Activated naive CD8-positive, alpha-beta T cell treated with anti-CD3 and anti-CD28 coated beads, Interleukin-2, amount 50 U/mL, for 16 hours (primary cell): ENCODE measurements at regions not wholly inside any gene's neighbourhood (a gene's known extent, or its start where the extent isn't known, plus 50 kb on each side); places are given as distances from the start of the nearest gene placed in this dataset.

ENCODE experiments used
- DNase-seq: peaks from one replicate; pipeline ENCODE4 v3.0.0-alpha.2; 2020; ENCODE audit warnings: low read depth, low spot score

DNA sequence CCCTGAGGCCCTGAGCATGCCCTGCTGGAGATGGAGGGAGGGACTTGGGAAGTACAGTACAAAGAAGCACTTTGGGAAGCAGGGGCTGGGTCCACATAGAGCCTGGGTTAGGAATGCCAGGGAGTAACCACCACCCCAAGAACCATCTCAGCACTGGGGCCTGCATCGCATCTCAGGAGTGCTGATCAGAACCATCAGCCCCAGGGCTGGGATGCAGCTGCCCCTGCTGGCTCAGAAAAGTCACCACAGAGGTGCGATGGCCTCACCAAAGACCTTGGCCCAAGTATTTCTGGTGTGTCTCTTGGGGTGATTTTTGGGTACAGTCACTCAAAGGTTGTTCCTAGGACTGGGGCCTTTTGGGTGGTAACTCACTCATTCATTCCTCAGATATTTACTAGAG lies 236.8 kb upstream of the MVB12B start:
- DNase-seq, result no peak

DNA sequence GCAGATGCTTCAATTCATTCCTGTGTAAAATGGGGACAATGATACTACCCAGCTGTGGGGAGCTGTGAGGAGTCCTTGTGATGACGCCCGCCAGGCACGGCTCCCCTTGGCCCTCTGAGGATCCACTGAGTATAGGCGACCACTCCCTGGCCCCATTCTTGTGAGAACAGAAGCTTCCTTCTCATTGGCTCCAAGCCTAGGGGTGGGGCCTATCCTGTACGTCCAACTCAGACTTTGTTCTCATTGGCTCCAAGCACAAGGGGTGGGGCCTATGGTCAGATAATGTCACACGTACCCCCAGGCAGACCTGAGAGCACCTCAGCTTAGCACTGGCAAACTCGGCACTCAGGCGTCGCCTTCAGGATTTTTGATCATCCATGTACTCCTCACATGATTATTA lies 232.9 kb upstream of the MVB12B start:
- DNase-seq, result no peak

DNA sequence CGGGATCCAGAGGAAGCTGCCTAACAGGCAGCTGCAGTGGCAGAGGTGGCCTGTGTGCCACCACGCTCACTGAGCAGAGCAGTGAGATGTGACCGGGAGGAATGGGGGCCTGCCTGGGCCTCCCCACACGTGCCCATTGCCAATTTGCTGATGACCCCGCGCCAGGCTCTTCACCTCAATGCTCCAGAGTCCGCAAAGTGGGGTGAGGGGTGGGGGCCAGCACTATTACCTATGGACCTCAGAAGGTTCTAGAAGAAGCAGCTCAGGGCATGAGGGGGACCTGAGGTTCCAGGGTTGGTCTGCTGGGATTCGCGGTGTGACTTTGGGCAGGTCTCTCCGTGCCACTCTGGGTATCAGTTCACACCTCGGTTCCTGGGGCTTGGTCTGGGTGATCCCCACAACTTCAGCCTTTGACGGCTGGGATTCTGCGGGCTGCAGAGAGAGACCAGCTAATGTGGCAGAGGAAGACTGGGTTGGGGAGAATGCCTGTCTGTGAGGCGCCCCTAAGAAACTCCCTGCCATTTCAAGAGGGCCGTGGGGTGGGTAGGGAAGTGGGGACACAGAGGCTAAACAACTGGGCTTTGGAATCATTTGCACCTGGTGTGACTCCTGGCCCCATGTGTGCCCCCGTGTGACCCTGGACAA lies 231.0 kb upstream of the MVB12B start:
- no peak for DNase-seq

DNA sequence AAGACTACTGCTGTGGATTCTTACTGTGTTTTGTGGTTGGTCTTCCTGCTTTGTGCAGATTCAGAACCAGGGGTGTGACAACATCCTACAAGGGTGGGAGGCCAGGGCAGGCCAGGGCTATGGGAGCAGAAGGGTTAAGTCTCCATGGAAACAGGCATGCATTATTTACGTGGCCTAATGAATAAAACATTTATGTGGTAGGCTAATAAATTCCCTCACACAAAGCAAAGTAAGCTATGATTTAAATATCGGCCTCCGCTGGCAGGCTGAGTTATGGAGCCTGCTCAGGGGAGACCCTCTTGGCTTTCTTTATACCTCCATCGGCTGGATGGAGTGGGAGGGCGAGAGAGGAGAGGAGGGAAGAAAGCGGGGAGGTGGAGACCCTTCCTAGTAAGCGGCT lies 230.3 kb upstream of the MVB12B start:
- DNase-seq, result no peak

DNA sequence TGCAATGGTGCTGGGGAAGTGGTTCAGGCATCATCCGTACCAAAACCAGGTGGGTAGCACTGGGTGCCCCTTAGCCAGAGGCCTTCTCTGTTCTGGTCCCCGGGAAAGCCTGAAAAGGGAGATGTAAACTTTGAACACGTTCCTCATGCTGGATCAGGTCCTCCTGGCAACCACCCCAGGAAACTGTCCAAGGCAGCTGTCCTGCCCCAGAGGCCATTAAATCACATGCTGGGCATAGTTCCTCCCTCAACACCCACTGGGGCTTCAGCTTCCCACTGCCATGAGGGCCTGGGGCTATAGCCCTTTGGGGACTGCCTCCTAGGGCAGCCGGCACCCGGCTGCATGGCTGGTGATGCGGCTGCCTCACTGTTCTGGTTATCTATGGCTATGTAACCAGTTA lies 228.9 kb upstream of the MVB12B start:
- no peak for DNase-seq

DNA sequence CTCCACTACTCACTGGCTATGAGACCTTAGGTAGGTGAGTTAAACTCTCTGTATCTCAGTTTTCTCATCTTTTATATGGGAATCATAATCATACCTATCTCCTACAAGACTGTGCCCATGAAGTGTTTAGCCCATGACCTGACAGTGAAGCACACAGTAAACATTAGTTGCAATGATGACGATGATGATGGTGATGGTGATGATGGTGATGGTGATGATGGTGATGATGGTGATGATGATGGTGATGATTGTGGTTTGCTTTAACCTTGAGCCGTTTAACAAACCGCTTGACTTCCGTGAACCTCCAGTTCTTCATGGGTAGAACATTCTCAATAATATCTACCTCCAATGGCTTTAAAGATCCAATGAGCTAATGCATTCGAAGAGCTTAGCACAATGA lies 220.2 kb upstream of the MVB12B start:
- DNase-seq, result no peak

DNA sequence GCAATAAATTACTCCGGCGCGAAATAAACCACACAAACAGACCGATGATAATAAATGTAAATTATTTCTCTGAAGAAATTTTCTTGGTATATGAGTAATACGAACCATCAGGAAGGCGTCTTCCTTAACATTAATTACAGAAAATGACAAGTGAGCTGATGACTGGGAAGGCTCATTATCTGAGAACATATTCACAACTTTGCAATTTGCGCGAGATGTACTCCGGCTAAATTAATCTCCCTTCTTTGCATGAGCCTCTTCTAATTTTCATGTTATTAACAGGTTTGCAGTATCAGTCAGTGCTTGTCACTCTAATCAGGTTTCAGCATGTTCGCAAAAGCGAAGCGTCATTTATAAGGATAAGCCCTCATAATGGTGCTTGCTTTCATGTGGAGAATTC lies 218.9 kb upstream of the MVB12B start:
- no peak for DNase-seq

DNA sequence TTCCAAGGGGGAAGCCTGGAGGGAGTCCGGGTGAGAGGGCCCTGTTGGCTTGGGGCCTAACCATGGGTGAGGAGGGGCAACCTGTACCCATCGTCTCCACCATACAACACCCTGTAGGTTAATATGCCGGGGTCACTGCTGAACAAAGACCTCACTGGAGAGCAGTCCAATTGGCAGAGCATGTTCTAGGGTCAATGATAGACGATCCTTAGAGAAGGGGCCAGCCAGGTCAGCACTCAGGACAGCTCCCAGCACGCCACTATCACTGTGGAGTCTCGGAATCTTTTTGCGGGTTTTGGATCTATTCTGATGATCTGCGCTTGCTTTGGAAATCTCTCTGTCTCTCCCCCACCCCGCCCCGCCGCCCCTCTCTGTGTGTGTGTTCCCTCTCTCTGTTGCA lies 218.4 kb upstream of the MVB12B start:
- DNase-seq, result no peak

DNA sequence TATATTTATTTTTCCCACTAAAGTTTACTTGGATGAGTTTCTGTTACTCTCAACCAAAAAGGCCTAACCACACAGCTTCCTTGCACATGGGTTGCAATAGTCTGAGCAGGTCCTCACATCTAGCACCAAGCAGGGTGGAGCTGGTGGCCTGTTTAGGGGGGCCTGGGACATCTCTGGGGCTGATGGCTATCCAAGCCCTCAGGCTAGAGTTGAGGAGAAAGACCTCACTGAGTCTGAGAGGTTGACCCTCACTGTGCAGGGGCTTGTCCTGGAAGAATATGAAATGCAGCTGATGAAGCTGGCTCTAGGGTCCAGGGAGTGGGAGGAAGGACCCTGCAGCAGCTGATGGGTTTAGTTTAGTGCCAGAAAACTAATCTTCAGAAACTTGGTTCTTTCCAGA lies 217.1 kb upstream of the MVB12B start:
- no peak for DNase-seq

DNA sequence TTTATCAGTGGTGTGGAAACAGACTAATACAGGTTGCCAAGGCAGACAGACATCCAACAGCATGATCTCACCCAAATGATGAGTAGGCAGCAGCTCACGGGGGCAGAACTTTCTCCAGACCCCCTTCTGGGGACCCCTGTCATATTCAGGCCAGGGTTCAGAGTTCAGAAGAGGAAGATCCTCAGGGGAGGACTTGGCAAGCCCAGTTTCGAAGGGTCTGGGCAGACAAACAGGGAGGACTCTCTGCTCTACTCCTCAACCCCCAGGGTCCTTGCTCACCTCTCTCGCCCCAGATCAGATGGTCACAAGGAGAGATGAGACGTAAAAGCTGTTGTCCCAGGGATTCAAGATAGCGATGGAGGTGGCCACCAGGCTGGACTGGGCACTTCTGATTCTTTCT lies 215.1 kb upstream of the MVB12B start:
- no peak for DNase-seq

DNA sequence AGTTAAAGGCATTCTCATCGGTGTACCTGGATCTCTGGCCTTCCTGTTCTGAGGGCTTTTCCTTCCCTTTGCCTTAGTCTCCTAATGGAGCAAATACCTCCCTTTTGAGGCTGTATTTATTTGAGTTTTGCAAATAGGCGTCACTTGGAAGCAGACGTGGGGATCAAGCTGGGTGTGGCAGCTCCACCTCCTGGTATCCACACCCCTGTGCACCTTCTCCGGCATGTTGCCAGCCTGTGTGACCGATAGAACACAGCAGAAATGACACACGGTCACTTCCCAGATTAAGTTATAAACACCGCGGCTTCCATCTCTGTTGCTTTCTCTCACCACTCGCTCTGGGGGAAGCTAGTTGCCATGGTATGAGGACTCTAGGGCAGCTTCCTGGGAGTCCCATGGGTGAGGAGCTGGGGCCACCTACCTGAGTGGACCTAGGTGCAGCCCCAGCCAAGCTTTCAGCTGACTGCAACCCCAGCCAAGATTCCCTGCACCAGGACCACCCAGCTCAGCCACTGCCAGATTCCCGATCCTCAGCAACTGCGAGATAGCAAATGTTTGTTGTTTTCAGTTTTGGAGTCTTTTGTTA lies 214.4 kb upstream of the MVB12B start:
- DNase-seq, result no peak

DNA sequence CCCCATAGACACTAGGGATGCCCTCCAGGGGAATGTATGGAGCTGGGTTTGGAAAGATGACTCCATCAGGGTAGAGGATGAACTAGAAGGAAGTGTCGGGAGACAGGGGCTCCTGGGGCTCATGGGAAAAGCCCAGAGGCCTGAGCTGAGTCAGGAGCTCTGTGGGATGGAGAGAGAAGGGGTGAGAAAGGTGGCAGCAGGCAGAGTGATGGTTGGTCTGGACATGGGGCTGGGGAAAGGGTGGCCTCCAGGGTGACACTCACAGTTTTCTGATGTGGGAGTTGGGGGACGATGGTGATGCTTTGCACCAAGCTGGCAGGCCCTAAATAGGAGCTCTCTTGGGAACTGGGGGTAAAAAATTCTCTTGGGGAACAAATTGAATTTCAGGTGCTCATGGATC lies 213.5 kb upstream of the MVB12B start:
- DNase-seq, result no peak

DNA sequence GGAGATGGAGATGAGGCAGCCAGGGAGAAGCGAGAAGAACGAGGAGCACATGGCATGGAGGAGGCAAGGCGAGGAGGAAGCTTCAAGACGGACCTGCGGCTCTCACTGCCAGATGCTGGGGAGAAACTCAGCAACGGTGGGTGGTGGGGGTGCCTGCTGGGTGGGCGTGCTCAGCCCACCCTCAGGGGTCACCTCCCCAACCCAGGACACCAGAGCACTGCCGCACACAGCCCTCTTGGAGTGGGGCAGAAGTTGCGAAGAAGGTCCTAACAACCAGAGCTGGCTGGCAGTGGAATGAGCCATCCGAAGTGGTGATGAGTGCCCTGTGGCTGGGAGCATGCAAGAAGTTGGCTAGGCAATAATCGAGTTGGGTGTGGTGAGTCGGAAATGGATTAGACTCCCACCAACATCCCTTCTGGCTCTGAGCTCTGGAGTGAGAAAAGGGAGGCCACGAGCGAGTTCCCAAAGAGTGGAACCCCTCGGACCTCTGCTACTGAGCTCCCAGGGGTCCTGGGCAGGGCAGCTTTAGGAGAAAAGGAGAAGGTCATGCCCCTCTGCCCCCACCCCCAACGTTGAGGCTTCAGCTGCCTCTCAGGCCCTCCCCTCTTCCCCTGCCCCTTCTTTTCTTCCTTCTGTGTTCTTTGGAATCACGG lies 212.7 kb upstream of the MVB12B start:
- no peak for DNase-seq

DNA sequence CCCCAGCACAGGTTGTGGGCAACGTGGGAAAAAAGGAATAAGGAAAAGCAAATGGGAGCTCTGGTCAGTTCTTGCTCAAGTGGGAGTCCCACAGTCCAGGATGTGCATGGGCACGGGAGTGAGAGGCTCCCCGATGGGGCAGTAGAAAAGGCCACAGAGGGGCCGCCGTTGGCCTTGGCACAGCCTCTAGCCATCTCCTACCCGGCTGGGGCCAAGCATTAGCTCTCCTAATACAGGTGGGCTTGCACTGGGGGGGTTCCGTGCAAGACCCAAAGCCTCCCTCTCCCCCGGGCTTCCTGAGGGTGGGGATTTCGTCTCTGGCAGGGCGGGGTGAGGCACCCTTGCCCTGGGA lies 212.2 kb upstream of the MVB12B start:
- no peak for DNase-seq

DNA sequence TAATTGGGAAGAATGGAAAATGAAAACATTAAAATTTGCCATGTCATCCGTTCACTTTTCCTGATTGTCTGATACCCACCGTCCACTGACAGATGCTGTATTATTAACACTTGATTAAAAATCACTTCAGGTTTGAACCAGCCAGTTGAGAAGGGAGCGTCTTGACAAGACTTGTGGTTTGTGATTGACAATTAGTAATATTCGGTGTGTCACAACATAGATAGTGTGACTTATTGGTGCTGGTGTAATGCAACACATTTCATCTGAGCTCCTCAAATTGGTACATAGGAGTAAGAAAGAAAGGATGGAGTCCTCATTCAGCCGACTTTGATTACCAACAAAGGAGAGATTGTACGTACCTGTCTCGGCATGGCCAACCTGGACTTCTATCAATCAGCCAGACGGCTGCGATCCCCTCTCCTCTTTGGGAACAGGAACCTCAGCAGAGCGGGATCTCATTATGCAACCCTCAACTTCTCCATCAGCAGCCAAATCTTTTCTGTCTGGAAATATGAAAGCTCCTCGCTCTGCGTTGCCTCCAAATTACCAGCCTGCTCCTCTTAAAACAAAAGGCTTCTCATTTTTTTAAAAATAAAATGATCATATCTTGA lies 211.7 kb upstream of the MVB12B start:
- no peak for DNase-seq

DNA sequence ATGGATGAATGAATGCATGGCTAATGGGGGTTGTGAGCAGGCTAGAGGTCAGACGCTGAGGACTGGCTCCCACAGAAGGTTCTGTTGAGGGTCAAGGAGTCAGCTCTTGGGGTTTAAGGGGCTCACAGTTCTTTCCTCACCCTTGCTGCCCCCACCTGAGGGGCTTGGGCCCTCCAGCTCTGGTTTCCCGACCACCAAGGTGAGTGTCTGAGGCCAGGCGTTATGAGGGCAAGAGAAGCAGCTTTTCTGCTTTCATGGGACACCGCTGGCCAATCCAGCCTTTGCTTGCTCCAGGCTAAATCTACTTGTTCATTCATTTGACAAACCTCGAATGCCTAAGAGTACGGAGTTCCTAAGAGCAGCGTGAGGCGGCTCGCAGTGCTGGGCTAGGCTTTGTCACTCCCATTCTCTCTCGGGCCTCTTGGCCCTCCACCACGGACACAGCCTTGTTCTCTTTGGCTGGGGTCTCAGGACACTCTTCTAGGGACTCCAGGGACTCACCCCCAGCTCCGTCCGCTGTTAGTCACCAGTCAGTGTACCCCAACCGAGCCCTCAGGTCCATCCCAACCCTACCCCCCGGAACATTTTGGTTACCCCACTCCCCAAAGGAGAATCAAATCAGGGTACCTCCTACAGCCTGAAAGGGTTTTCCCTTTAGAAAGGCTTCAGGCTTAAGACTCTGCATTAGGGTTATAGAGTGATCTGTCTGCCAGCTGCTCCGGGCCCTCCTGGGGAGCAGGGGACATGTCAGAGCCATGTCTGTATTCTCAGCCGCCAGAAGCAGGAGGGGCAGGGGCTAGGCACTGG lies 210.1 kb upstream of the MVB12B start:
- no peak for DNase-seq

DNA sequence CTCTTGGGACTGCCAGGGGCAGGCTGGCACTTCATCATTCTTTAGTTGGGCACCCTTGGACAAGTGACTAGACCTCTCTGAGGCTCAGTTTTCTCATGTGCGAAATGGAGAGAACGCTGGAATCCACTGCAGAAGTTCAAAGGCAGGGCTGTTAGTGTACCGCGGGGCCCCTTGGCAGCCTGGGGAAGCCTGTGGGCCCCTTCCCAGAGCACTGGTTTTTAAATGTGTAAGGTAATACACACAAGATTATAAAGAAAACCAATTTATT lies 209.5 kb upstream of the MVB12B start:
- no peak for DNase-seq

DNA sequence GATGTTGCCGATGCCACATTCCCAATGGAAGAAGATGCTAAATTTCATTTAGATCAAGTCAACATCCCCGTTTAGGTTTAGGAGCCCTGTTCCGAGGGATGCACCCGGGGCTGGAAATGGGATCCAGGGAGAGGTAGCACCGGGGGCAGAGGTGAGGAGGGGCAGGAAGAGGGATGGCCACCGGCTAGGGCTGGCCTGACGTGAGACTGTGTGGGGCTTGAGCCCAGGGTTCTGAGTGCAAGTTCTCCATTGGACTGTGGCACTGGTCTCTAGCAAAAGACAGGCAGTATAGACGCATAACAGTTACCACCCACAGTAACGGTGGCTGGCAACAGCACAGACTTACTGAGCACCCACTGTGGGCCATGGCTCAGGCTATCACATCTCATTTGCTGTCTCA lies 209.0 kb upstream of the MVB12B start:
- no peak for DNase-seq

DNA sequence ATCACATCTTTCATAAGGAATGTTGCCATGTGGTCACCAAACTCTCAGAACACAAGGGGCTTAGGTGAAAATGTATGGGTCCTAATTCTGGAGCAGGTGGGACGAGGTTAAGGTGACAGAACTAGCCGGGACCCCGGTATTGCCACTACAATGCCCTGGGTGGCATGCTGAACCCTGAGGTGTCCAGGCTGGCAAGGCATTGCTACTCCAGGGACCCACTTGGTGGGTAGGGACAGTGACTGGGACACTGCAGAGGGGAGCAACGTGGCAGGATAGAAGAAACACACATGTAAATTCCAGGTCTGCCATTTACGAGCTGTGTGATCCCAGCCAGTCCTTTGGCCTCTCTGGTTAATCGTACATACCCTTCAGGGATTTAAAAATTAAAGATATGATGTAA lies 206.9 kb upstream of the MVB12B start:
- no peak for DNase-seq

DNA sequence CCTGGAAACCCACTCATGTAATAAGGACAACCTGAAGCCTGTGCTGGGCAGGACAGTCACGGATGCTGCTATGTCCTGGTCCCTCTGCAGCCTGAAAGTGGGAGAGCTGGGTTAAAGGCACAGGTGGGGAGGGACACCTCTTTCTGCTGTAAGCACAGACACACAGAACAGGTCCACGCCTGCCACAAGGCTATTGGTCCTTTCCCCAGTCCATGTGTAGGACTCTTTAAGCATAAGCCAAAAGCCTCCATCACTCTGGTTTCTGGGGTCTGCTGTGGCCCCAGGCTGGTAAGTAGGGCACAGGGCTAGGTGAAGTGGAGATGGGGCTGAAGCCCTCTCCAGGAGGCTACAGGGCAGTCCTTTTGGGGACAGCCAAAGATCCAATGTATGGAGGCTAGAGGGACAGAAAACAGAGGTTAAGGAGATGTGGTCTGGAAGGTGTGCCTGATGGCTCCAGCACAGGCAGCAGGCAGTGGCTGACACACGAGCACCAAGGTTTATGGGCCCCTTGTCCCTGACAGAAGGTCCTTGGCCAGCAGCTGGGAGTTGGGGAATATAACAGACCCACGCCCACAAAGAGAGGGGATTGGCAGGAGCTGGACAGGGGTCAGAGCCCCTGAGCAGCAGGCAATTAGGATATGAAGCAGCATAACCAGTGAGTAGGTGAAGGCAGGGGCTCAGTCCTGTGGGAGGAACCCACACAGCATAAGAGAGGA lies 203.6 kb upstream of the MVB12B start:
- DNase-seq, result no peak

DNA sequence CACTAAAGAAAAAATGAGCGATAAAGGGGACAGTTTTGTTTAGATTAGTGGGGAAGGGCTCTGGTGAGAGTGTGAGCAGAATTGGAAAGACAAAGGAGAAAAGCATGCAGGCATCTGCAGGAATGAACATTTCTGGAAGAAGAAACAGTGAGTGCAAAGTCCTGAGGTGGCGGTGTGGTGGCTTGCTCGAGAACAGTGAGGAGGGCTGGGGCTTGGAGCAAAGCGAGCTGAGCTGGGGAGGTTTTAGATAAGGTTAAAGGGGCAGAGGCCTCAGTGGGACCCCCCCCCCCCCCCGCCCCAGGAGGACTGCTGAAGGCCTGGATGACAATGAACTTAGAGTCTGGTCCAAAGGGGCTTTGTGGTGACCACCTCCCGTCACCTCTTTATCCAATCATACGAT lies 202.7 kb upstream of the MVB12B start:
- DNase-seq, result no peak

DNA sequence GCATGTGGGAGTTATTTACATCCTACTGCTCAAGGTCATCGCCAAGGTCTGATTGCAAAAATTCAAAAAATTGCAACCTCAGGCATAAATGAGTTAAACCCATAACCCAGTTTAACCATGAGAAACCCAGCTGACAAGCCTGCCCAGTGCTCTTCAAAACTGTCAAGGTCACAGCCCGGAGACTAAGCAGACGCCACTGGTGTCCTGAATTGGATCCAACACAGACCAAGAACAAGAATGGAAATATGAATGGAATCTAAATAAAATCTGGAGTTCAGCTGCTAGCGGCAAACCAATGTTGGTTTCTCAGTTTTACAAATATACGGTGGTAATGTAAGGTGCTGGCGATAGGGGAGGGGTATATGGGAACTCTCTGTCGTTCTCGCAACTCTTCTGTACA lies 201.5 kb upstream of the MVB12B start:
- no peak for DNase-seq
